ENCODE measurements at regions not wholly inside any gene's neighbourhood (a gene's known extent, or its start where the extent isn't known, plus 50 kb on each side); places are given as distances from the start of the nearest gene placed in this dataset.

GRCh38 chr6:85191656-85192055 is 258.2 kb upstream of the NT5E start:
- intact Hi-C loops (cut with micrococcal nuclease): no loop called here
- Histone ChIP-seq H3K9me3 (replicated peaks; ENCODE audit: control insufficient read depth, insufficient read depth, low read depth, low read length) (no peaks in the 10 kb centered on the region), H3K4me3 (no peak overlapping the region), H4K20me1 (replicated peaks; ENCODE audit: control insufficient read depth, insufficient read depth, low read length) (no peaks in the 10 kb centered on the region), H3K36me3 (ENCODE audit: control insufficient read depth, insufficient read depth, low read length) (no peaks in the 10 kb centered on the region), H3K9me1 (ENCODE audit: control insufficient read depth, insufficient read depth, low read length) (no peaks in the 10 kb centered on the region), H3K4me2 (ENCODE audit: insufficient read depth, low read length) (no peak overlapping the region), H3K27ac (ENCODE audit: extremely low read depth, low read depth, low read length) (no peak overlapping the region), H3K9ac (ENCODE audit: insufficient read depth in 1 of 2, low read depth in 2 of 2, low read length in 2 of 2) (no peak overlapping the region), H2AFZ (ENCODE audit: low read depth, low read length) (no peak overlapping the region), H3K4me1 (replicated peaks in 1 of 2; ENCODE audit: control insufficient read depth in 2 of 2, insufficient read depth in 2 of 2, low read length in 2 of 2) (no peaks in the 10 kb centered on the region), H3K79me2 (ENCODE audit: control insufficient read depth, insufficient read depth, low read length) (no peaks in the 10 kb centered on the region), H3K27me3 (ENCODE audit: control insufficient read depth in 2 of 2, insufficient read depth in 2 of 2, low read length in 2 of 2) (no peaks in the 10 kb centered on the region)
- TF ChIP-seq, protein P1, sequence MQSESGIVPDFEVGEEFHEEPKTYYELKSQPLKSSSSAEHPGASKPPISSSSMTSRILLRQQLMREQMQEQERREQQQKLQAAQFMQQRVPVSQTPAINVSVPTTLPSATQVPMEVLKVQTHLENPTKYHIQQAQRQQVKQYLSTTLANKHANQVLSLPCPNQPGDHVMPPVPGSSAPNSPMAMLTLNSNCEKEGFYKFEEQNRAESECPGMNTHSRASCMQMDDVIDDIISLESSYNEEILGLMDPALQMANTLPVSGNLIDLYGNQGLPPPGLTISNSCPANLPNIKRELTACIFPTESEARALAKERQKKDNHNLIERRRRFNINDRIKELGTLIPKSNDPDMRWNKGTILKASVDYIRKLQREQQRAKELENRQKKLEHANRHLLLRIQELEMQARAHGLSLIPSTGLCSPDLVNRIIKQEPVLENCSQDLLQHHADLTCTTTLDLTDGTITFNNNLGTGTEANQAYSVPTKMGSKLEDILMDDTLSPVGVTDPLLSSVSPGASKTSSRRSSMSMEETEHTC (IDR thresholded peaks at IDR 0.05): no peak
- TF ChIP-seq, protein P2, sequence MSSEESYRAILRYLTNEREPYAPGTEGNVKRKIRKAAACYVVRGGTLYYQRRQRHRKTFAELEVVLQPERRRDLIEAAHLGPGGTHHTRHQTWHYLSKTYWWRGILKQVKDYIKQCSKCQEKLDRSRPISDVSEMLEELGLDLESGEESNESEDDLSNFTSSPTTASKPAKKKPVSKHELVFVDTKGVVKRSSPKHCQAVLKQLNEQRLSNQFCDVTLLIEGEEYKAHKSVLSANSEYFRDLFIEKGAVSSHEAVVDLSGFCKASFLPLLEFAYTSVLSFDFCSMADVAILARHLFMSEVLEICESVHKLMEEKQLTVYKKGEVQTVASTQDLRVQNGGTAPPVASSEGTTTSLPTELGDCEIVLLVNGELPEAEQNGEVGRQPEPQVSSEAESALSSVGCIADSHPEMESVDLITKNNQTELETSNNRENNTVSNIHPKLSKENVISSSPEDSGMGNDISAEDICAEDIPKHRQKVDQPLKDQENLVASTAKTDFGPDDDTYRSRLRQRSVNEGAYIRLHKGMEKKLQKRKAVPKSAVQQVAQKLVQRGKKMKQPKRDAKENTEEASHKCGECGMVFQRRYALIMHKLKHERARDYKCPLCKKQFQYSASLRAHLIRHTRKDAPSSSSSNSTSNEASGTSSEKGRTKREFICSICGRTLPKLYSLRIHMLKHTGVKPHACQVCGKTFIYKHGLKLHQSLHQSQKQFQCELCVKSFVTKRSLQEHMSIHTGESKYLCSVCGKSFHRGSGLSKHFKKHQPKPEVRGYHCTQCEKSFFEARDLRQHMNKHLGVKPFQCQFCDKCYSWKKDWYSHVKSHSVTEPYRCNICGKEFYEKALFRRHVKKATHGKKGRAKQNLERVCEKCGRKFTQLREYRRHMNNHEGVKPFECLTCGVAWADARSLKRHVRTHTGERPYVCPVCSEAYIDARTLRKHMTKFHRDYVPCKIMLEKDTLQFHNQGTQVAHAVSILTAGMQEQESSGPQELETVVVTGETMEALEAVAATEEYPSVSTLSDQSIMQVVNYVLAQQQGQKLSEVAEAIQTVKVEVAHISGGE (CRISPR knock-in tag; IDR thresholded peaks at IDR 0.05): no peak
- TF ChIP-seq ERF (CRISPR knock-in tag; IDR thresholded peaks at IDR 0.05) (no peak), EP400 (IDR thresholded peaks at IDR 0.05) (no peak)
- no peak for FAIRE-seq
- ChIA-PET CTCF (ENCODE audit: low intra/inter-chr PET ratio) (no interaction called here), POLR2A (no interaction called here)
- 0% methylated on average over 2 of the region's 2 CpGs for WGBS (ENCODE audit: insufficient coverage, low coverage, missing lambda C conversion rate)
- no peak for DNase-seq (ENCODE audit: extremely low read depth in 1 of 4, low spot score in 3 of 4)
- in situ Hi-C loops (cut with MboI): no loop called here
- no peak for ATAC-seq
- BruUV-seq (replicated peaks): no TSS peak

Data from K562 (cell line).